ENCODE measurements at regions not wholly inside any gene's neighbourhood (a gene's known extent, or its start where the extent isn't known, plus 50 kb on each side); places are given as distances from the start of the nearest gene placed in this dataset.

DNA sequence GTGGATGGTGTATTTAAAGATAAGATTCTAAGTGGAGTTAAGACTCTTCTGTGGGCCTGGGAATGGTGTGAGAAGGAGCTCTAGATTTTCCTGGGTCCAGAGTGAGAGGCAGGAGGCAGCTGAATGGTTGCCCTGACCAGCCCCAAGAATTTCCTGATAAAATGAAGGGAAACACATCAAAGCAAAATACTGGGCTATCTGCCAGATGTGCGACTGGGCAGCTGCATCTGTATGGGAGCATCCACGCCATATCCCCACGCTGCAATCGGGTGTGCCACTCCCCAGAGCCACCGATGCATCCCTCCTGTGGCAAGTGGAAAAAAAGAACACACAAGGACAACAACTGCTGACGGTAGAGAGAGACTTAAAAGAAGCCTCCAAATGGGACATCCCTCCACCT, 84.3 kb upstream of the COX10 start:
- Histone ChIP-seq H3K4me3 (ENCODE audit: low read length in 2 of 2) (no peak overlapping the region), H3K36me3 (ENCODE audit: control insufficient read depth in 2 of 2, insufficient read depth in 2 of 2, low read length in 1 of 2) (no peaks in the 10 kb centered on the region), H3K27me3 (ENCODE audit: control insufficient read depth in 2 of 2, insufficient read depth in 1 of 2, low read length in 1 of 2) (no peaks in the 10 kb centered on the region), H3K9me3 (ENCODE audit: control insufficient read depth in 2 of 2, insufficient read depth in 1 of 2, low read length in 1 of 2) (no peaks in the 10 kb centered on the region), H3K27ac (ENCODE audit: low read depth in 1 of 2, low read length in 1 of 2) (no peak overlapping the region), H3K4me1 (ENCODE audit: control insufficient read depth in 2 of 2, insufficient read depth in 2 of 2, low read length in 2 of 2) (no peaks in the 10 kb centered on the region)
- WGBS: 94% methylated on average over 6 of the region's 6 CpGs
- DNase-seq (ENCODE audit: low read depth in 6 of 9, low spot score in 9 of 9): no peak

DNA sequence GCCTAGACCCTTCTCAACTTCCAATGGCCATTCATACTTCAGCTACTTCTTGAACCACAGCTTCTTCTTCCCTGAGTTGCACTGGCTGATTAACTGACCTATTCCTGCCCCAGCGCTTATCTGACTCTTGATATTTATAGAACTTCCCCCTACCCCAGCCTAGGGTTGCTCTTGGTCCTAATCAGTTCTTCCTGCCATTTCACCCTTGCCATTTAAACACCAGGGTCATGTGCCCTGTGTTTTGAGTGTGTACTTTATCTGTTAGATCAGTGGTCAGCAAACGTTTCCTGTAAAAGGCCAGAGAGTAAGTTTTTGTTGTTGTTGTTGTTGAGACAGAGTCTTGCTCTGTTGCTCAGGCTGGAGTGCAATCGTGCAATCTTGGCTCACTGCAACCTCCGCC, 82.4 kb upstream of the COX10 start:
- no peaks in the 10 kb centered on the region for H3K9me3 ChIP-seq (ENCODE audit: control insufficient read depth in 2 of 2, insufficient read depth in 1 of 2, low read length in 1 of 2)
- no peaks in the 10 kb centered on the region for H3K36me3 ChIP-seq (ENCODE audit: control insufficient read depth in 2 of 2, insufficient read depth in 2 of 2, low read length in 1 of 2)
- no peak for DNase-seq (ENCODE audit: low read depth in 6 of 9, low spot score in 9 of 9)
- no peak overlapping the region for H3K27ac ChIP-seq (ENCODE audit: low read depth in 1 of 2, low read length in 1 of 2)
- H3K4me3 ChIP-seq (ENCODE audit: low read length in 2 of 2): no peak overlapping the region
- no peaks in the 10 kb centered on the region for H3K4me1 ChIP-seq (ENCODE audit: control insufficient read depth in 2 of 2, insufficient read depth in 2 of 2, low read length in 2 of 2)
- H3K27me3 ChIP-seq (ENCODE audit: control insufficient read depth in 2 of 2, insufficient read depth in 1 of 2, low read length in 1 of 2): no peaks in the 10 kb centered on the region
- WGBS: 76% methylated on average over 4 of the region's 4 CpGs

- Histone ChIP-seq H3K4me1 (ENCODE audit: control insufficient read depth in 2 of 2, insufficient read depth in 2 of 2, low read length in 2 of 2) (no peaks in the 10 kb centered on the region), H3K27ac (ENCODE audit: low read depth in 1 of 2, low read length in 1 of 2) (no peak overlapping the region), H3K36me3 (ENCODE audit: control insufficient read depth in 2 of 2, insufficient read depth in 2 of 2, low read length in 1 of 2) (no peaks in the 10 kb centered on the region), H3K27me3 (ENCODE audit: control insufficient read depth in 2 of 2, insufficient read depth in 1 of 2, low read length in 1 of 2) (no peaks in the 10 kb centered on the region), H3K4me3 (ENCODE audit: low read length in 2 of 2) (no peak overlapping the region), H3K9me3 (ENCODE audit: control insufficient read depth in 2 of 2, insufficient read depth in 1 of 2, low read length in 1 of 2) (no peaks in the 10 kb centered on the region)
- no peak for DNase-seq (ENCODE audit: low read depth in 6 of 9, low spot score in 9 of 9)
- WGBS: 97% methylated on average over 4 of the region's 4 CpGs
Measured at GRCh38 chr17:13989138-13989537, 80.2 kb upstream of the COX10 start.

- H3K4me1 ChIP-seq (ENCODE audit: control insufficient read depth in 2 of 2, insufficient read depth in 2 of 2, low read length in 2 of 2): peaks cover 0 to 2% of the 10 kb centered on the region in 2 donors
- no peak for DNase-seq (ENCODE audit: low read depth in 6 of 9, low spot score in 9 of 9)
- no peaks in the 10 kb centered on the region for H3K9me3 ChIP-seq (ENCODE audit: control insufficient read depth in 2 of 2, insufficient read depth in 1 of 2, low read length in 1 of 2)
- no peaks in the 10 kb centered on the region for H3K36me3 ChIP-seq (ENCODE audit: control insufficient read depth in 2 of 2, insufficient read depth in 2 of 2, low read length in 1 of 2)
- H3K4me3 ChIP-seq (ENCODE audit: low read length in 2 of 2): no peak overlapping the region
- H3K27me3 ChIP-seq (ENCODE audit: control insufficient read depth in 2 of 2, insufficient read depth in 1 of 2, low read length in 1 of 2): no peaks in the 10 kb centered on the region
- WGBS: 94% methylated on average over 6 of the region's 6 CpGs
- no peak overlapping the region for H3K27ac ChIP-seq (ENCODE audit: low read depth in 1 of 2, low read length in 1 of 2)
Measured at GRCh38 chr17:13993106-13993505, 76.2 kb upstream of the COX10 start.

- Histone ChIP-seq H3K4me3 (ENCODE audit: low read length in 2 of 2) (no peak overlapping the region), H3K36me3 (ENCODE audit: control insufficient read depth in 2 of 2, insufficient read depth in 2 of 2, low read length in 1 of 2) (no peaks in the 10 kb centered on the region), H3K9me3 (ENCODE audit: control insufficient read depth in 2 of 2, insufficient read depth in 1 of 2, low read length in 1 of 2) (no peaks in the 10 kb centered on the region), H3K4me1 (ENCODE audit: control insufficient read depth in 2 of 2, insufficient read depth in 2 of 2, low read length in 2 of 2) (peaks cover 0 to 2% of the 10 kb centered on the region in 2 donors), H3K27ac (ENCODE audit: low read depth in 1 of 2, low read length in 1 of 2) (no peak overlapping the region), H3K27me3 (ENCODE audit: control insufficient read depth in 2 of 2, insufficient read depth in 1 of 2, low read length in 1 of 2) (no peaks in the 10 kb centered on the region)
- DNase-seq (ENCODE audit: low read depth in 6 of 9, low spot score in 9 of 9): no peak
- 96% methylated on average over 6 of the region's 6 CpGs for whole genome bisulfite sequencing
Measured at GRCh38 chr17:13994050-13994449, 75.3 kb upstream of the COX10 start.

GRCh38 chr17:13995856-13996271, 73.4 kb upstream of the COX10 start:
- DNase-seq (ENCODE audit: low read depth in 6 of 9, low spot score in 9 of 9): no peak
- no peak overlapping the region for H3K4me3 ChIP-seq (ENCODE audit: low read length in 2 of 2)

GRCh38 chr17:13996276-13996675, 73.0 kb upstream of the COX10 start:
- H3K4me1 ChIP-seq (ENCODE audit: control insufficient read depth in 2 of 2, insufficient read depth in 2 of 2, low read length in 2 of 2): peaks cover 0 to 2% of the 10 kb centered on the region in 2 donors
- peaks cover 0 to 5% of the 10 kb centered on the region in 2 donors for H3K9me3 ChIP-seq (ENCODE audit: control insufficient read depth in 2 of 2, insufficient read depth in 1 of 2, low read length in 1 of 2)
- no peak overlapping the region for H3K27ac ChIP-seq (ENCODE audit: low read depth in 1 of 2, low read length in 1 of 2)
- no peaks in the 10 kb centered on the region for H3K36me3 ChIP-seq (ENCODE audit: control insufficient read depth in 2 of 2, insufficient read depth in 2 of 2, low read length in 1 of 2)
- H3K4me3 ChIP-seq (ENCODE audit: low read length in 2 of 2): no peak overlapping the region
- WGBS: 96% methylated on average over 7 of the region's 7 CpGs
- DNase-seq (ENCODE audit: low read depth in 6 of 9, low spot score in 9 of 9): no peak
- no peaks in the 10 kb centered on the region for H3K27me3 ChIP-seq (ENCODE audit: control insufficient read depth in 2 of 2, insufficient read depth in 1 of 2, low read length in 1 of 2)

More at GRCh38 chr17:13995856-13996271, 73.4 kb upstream of the COX10 start:
- Histone ChIP-seq H3K27me3 (ENCODE audit: control insufficient read depth in 2 of 2, insufficient read depth in 1 of 2, low read length in 1 of 2) (no peaks in the 10 kb centered on the region), H3K4me1 (ENCODE audit: control insufficient read depth in 2 of 2, insufficient read depth in 2 of 2, low read length in 2 of 2) (peaks cover 0 to 2% of the 10 kb centered on the region in 2 donors), H3K27ac (ENCODE audit: low read depth in 1 of 2, low read length in 1 of 2) (no peak overlapping the region), H3K36me3 (ENCODE audit: control insufficient read depth in 2 of 2, insufficient read depth in 2 of 2, low read length in 1 of 2) (no peaks in the 10 kb centered on the region), H3K9me3 (ENCODE audit: control insufficient read depth in 2 of 2, insufficient read depth in 1 of 2, low read length in 1 of 2) (peaks cover 0 to 5% of the 10 kb centered on the region in 2 donors)
- WGBS: 83% methylated on average over 4 of the region's 4 CpGs

DNA sequence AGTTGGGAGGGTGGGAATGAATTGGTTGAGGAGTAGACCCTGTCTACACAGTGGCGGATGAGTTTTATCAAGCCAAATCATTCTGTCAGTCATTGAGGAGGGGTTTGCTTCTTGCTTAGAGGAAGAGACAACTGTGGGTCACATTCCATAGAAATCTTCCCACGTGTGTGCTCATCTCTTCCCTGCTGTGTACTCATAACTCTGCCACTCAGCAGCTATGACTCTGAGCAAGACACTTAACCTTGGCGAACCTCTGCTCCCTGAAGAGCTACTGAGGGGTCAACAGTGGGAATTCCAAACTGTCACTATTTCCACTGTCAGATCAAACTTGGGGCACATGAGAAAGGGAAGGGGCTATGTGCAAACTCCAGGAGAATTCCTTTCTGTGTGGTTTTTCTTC, 72.6 kb upstream of the COX10 start:
- no peak overlapping the region for H3K27ac ChIP-seq (ENCODE audit: low read depth in 1 of 2, low read length in 1 of 2)
- no peaks in the 10 kb centered on the region for H3K27me3 ChIP-seq (ENCODE audit: control insufficient read depth in 2 of 2, insufficient read depth in 1 of 2, low read length in 1 of 2)
- peaks cover 0 to 5% of the 10 kb centered on the region in 2 donors for H3K9me3 ChIP-seq (ENCODE audit: control insufficient read depth in 2 of 2, insufficient read depth in 1 of 2, low read length in 1 of 2)
- H3K4me3 ChIP-seq (ENCODE audit: low read length in 2 of 2): no peak overlapping the region
- H3K4me1 ChIP-seq (ENCODE audit: control insufficient read depth in 2 of 2, insufficient read depth in 2 of 2, low read length in 2 of 2): peaks cover 0 to 2% of the 10 kb centered on the region in 2 donors
- no peak for DNase-seq (ENCODE audit: low read depth in 6 of 9, low spot score in 9 of 9)
- WGBS: 97% methylated on average over 3 of the region's 3 CpGs
- H3K36me3 ChIP-seq (ENCODE audit: control insufficient read depth in 2 of 2, insufficient read depth in 2 of 2, low read length in 1 of 2): no peaks in the 10 kb centered on the region

- peaks cover 0 to 5% of the 10 kb centered on the region in 2 donors for H3K9me3 ChIP-seq (ENCODE audit: control insufficient read depth in 2 of 2, insufficient read depth in 1 of 2, low read length in 1 of 2)
- no peak overlapping the region for H3K4me3 ChIP-seq (ENCODE audit: low read length in 2 of 2)
- H3K27ac ChIP-seq (ENCODE audit: low read depth in 1 of 2, low read length in 1 of 2): no peak overlapping the region
- no peak for DNase-seq (ENCODE audit: low read depth in 6 of 9, low spot score in 9 of 9)
- 97% methylated on average over 2 of the region's 2 CpGs for WGBS
- H3K4me1 ChIP-seq (ENCODE audit: control insufficient read depth in 2 of 2, insufficient read depth in 2 of 2, low read length in 2 of 2): no peaks in the 10 kb centered on the region
- no peaks in the 10 kb centered on the region for H3K27me3 ChIP-seq (ENCODE audit: control insufficient read depth in 2 of 2, insufficient read depth in 1 of 2, low read length in 1 of 2)
- H3K36me3 ChIP-seq (ENCODE audit: control insufficient read depth in 2 of 2, insufficient read depth in 2 of 2, low read length in 1 of 2): no peaks in the 10 kb centered on the region
Measured at GRCh38 chr17:14004927-14005620, 64.2 kb upstream of the COX10 start.
